HEK293T (cell line): ENCODE measurements at regions not wholly inside any gene's neighbourhood (a gene's known extent, or its start where the extent isn't known, plus 50 kb on each side); places are given as distances from the start of the nearest gene placed in this dataset.

ENCODE experiments used
- ARNT ChIP-seq: fragments of 450-650 bp; IDR thresholded peaks from 2 replicates; pipeline ENCODE4 v1.6.1; 2017; ENCODE audit warnings: mild to moderate bottlenecking
- HDGF ChIP-seq: fragments of 450-650 bp; IDR thresholded peaks from 2 replicates; pipeline ENCODE4 v1.6.1; 2017; ENCODE audit warnings: antibody characterized with exemption, borderline replicate concordance

GRCh38 chr10:28903063-28903462 is 225.7 kb downstream of the BAMBI start:
- TF ChIP-seq ARNT (no peak), HDGF (no peak)
